ENCODE measurements at regions not wholly inside any gene's neighbourhood (a gene's known extent, or its start where the extent isn't known, plus 50 kb on each side); places are given as distances from the start of the nearest gene placed in this dataset.

GRCh38 chr13:90171649-90172048 is 1175.8 kb upstream of the MIR17HG start:
- no peak overlapping the region for H3K27ac ChIP-seq (ENCODE audit: low read depth, low read length)
- H3K4me1 ChIP-seq (ENCODE audit: control insufficient read depth in 5 of 5, insufficient read depth in 5 of 5, low read length in 5 of 5) = no peaks in the 10 kb centered on the region
- H3K27me3 ChIP-seq (ENCODE audit: control insufficient read depth in 5 of 5, insufficient read depth in 4 of 5, low read length in 5 of 5) = no peaks in the 10 kb centered on the region
- no peak overlapping the region for H3K9ac ChIP-seq (ENCODE audit: low read length in 5 of 5)
- no peaks in the 10 kb centered on the region for H3K36me3 ChIP-seq (ENCODE audit: control insufficient read depth in 5 of 5, insufficient read depth in 5 of 5, low read length in 5 of 5)
- no peak overlapping the region for H3K4me3 ChIP-seq (ENCODE audit: low read depth in 1 of 5, low read length in 5 of 5)
- no peaks in the 10 kb centered on the region for H3K9me3 ChIP-seq (ENCODE audit: control insufficient read depth in 5 of 5, low read length in 5 of 5)

- Histone ChIP-seq H3K36me3 (ENCODE audit: control insufficient read depth in 5 of 5, insufficient read depth in 5 of 5, low read length in 5 of 5) (no peaks in the 10 kb centered on the region), H3K9me3 (ENCODE audit: control insufficient read depth in 5 of 5, low read length in 5 of 5) (no peaks in the 10 kb centered on the region), H3K4me3 (ENCODE audit: low read depth in 1 of 5, low read length in 5 of 5) (no peak overlapping the region), H3K9ac (ENCODE audit: low read length in 5 of 5) (no peak overlapping the region), H3K27ac (ENCODE audit: low read depth, low read length) (no peak overlapping the region), H3K27me3 (ENCODE audit: control insufficient read depth in 5 of 5, insufficient read depth in 4 of 5, low read length in 5 of 5) (no peaks in the 10 kb centered on the region), H3K4me1 (ENCODE audit: control insufficient read depth in 5 of 5, insufficient read depth in 5 of 5, low read length in 5 of 5) (no peaks in the 10 kb centered on the region)
Observed at GRCh38 chr13:90177512-90177911, 1170.0 kb upstream of the MIR17HG start.

GRCh38 chr13:90184355-90184754 is 1163.1 kb upstream of the MIR17HG start:
- Histone ChIP-seq H3K4me1 (ENCODE audit: control insufficient read depth in 5 of 5, insufficient read depth in 5 of 5, low read length in 5 of 5) (no peaks in the 10 kb centered on the region), H3K4me3 (ENCODE audit: low read depth in 1 of 5, low read length in 5 of 5) (no peak overlapping the region), H3K27me3 (ENCODE audit: control insufficient read depth in 5 of 5, insufficient read depth in 4 of 5, low read length in 5 of 5) (no peaks in the 10 kb centered on the region), H3K9me3 (ENCODE audit: control insufficient read depth in 5 of 5, low read length in 5 of 5) (no peaks in the 10 kb centered on the region), H3K9ac (ENCODE audit: low read length in 5 of 5) (no peak overlapping the region), H3K36me3 (ENCODE audit: control insufficient read depth in 5 of 5, insufficient read depth in 5 of 5, low read length in 5 of 5) (no peaks in the 10 kb centered on the region), H3K27ac (ENCODE audit: low read depth, low read length) (no peak overlapping the region)

GRCh38 chr13:90185734-90186133 is 1161.8 kb upstream of the MIR17HG start:
- H3K4me1 ChIP-seq (ENCODE audit: control insufficient read depth in 5 of 5, insufficient read depth in 5 of 5, low read length in 5 of 5) = no peaks in the 10 kb centered on the region
- H3K27me3 ChIP-seq (ENCODE audit: control insufficient read depth in 5 of 5, insufficient read depth in 4 of 5, low read length in 5 of 5) = no peaks in the 10 kb centered on the region
- no peaks in the 10 kb centered on the region for H3K36me3 ChIP-seq (ENCODE audit: control insufficient read depth in 5 of 5, insufficient read depth in 5 of 5, low read length in 5 of 5)
- H3K4me3 ChIP-seq (ENCODE audit: low read depth in 1 of 5, low read length in 5 of 5) = no peak overlapping the region
- H3K9ac ChIP-seq (ENCODE audit: low read length in 5 of 5) = no peak overlapping the region
- H3K27ac ChIP-seq (ENCODE audit: low read depth, low read length) = no peak overlapping the region
- H3K9me3 ChIP-seq (ENCODE audit: control insufficient read depth in 5 of 5, low read length in 5 of 5) = no peaks in the 10 kb centered on the region

GRCh38 chr13:90187478-90188350 is 1159.8 kb upstream of the MIR17HG start:
- Histone ChIP-seq H3K4me3 (ENCODE audit: low read depth in 1 of 5, low read length in 5 of 5) (no peak overlapping the region), H3K27ac (ENCODE audit: low read depth, low read length) (no peak overlapping the region), H3K4me1 (ENCODE audit: control insufficient read depth in 5 of 5, insufficient read depth in 5 of 5, low read length in 5 of 5) (no peaks in the 10 kb centered on the region), H3K36me3 (ENCODE audit: control insufficient read depth in 5 of 5, insufficient read depth in 5 of 5, low read length in 5 of 5) (no peaks in the 10 kb centered on the region), H3K27me3 (ENCODE audit: control insufficient read depth in 5 of 5, insufficient read depth in 4 of 5, low read length in 5 of 5) (no peaks in the 10 kb centered on the region), H3K9ac (ENCODE audit: low read length in 5 of 5) (no peak overlapping the region), H3K9me3 (ENCODE audit: control insufficient read depth in 5 of 5, low read length in 5 of 5) (no peaks in the 10 kb centered on the region)

- Histone ChIP-seq H3K27ac (ENCODE audit: low read depth, low read length) (no peak overlapping the region), H3K9me3 (ENCODE audit: control insufficient read depth in 5 of 5, low read length in 5 of 5) (no peaks in the 10 kb centered on the region)
Observed at GRCh38 chr13:90188351-90188636, 1159.2 kb upstream of the MIR17HG start.

GRCh38 chr13:90197722-90198121 is 1149.8 kb upstream of the MIR17HG start:
- H3K36me3 ChIP-seq (ENCODE audit: control insufficient read depth in 5 of 5, insufficient read depth in 5 of 5, low read length in 5 of 5) = no peaks in the 10 kb centered on the region
- H3K9ac ChIP-seq (ENCODE audit: low read length in 5 of 5) = no peak overlapping the region
- H3K9me3 ChIP-seq (ENCODE audit: control insufficient read depth in 5 of 5, low read length in 5 of 5) = peaks cover 0 to 3% (median 0%) of the 10 kb centered on the region in 5 donors
- no peaks in the 10 kb centered on the region for H3K4me1 ChIP-seq (ENCODE audit: control insufficient read depth in 5 of 5, insufficient read depth in 5 of 5, low read length in 5 of 5)
- H3K27me3 ChIP-seq (ENCODE audit: control insufficient read depth in 5 of 5, insufficient read depth in 4 of 5, low read length in 5 of 5) = no peaks in the 10 kb centered on the region
- no peak overlapping the region for H3K4me3 ChIP-seq (ENCODE audit: low read depth in 1 of 5, low read length in 5 of 5)
- H3K27ac ChIP-seq (ENCODE audit: low read depth, low read length) = no peak overlapping the region

More at GRCh38 chr13:90188351-90188636, 1159.2 kb upstream of the MIR17HG start:
- Histone ChIP-seq H3K4me1 (ENCODE audit: control insufficient read depth in 5 of 5, insufficient read depth in 5 of 5, low read length in 5 of 5) (no peaks in the 10 kb centered on the region), H3K9ac (ENCODE audit: low read length in 5 of 5) (no peak overlapping the region), H3K36me3 (ENCODE audit: control insufficient read depth in 5 of 5, insufficient read depth in 5 of 5, low read length in 5 of 5) (no peaks in the 10 kb centered on the region), H3K4me3 (ENCODE audit: low read depth in 1 of 5, low read length in 5 of 5) (no peak overlapping the region), H3K27me3 (ENCODE audit: control insufficient read depth in 5 of 5, insufficient read depth in 4 of 5, low read length in 5 of 5) (no peaks in the 10 kb centered on the region)

- Histone ChIP-seq H3K36me3 (ENCODE audit: control insufficient read depth in 5 of 5, insufficient read depth in 5 of 5, low read length in 5 of 5) (no peaks in the 10 kb centered on the region), H3K4me1 (ENCODE audit: control insufficient read depth in 5 of 5, insufficient read depth in 5 of 5, low read length in 5 of 5) (no peaks in the 10 kb centered on the region), H3K9me3 (ENCODE audit: control insufficient read depth in 5 of 5, low read length in 5 of 5) (no peaks in the 10 kb centered on the region), H3K4me3 (ENCODE audit: low read depth in 1 of 5, low read length in 5 of 5) (no peak overlapping the region), H3K27ac (ENCODE audit: low read depth, low read length) (no peak overlapping the region), H3K27me3 (ENCODE audit: control insufficient read depth in 5 of 5, insufficient read depth in 4 of 5, low read length in 5 of 5) (no peaks in the 10 kb centered on the region), H3K9ac (ENCODE audit: low read length in 5 of 5) (no peak overlapping the region)
Observed at GRCh38 chr13:90201202-90201601, 1146.3 kb upstream of the MIR17HG start.

- no peak overlapping the region for H3K27ac ChIP-seq (ENCODE audit: low read depth, low read length)
- no peak overlapping the region for H3K4me3 ChIP-seq (ENCODE audit: low read depth in 1 of 5, low read length in 5 of 5)
- no peak overlapping the region for H3K9ac ChIP-seq (ENCODE audit: low read length in 5 of 5)
- no peaks in the 10 kb centered on the region for H3K36me3 ChIP-seq (ENCODE audit: control insufficient read depth in 5 of 5, insufficient read depth in 5 of 5, low read length in 5 of 5)
- no peaks in the 10 kb centered on the region for H3K4me1 ChIP-seq (ENCODE audit: control insufficient read depth in 5 of 5, insufficient read depth in 5 of 5, low read length in 5 of 5)
- no peaks in the 10 kb centered on the region for H3K9me3 ChIP-seq (ENCODE audit: control insufficient read depth in 5 of 5, low read length in 5 of 5)
- H3K27me3 ChIP-seq (ENCODE audit: control insufficient read depth in 5 of 5, insufficient read depth in 4 of 5, low read length in 5 of 5) = no peaks in the 10 kb centered on the region
Observed at GRCh38 chr13:90201676-90202460, 1145.6 kb upstream of the MIR17HG start.

- no peak overlapping the region for H3K9ac ChIP-seq (ENCODE audit: low read length in 5 of 5)
- no peak overlapping the region for H3K27ac ChIP-seq (ENCODE audit: low read depth, low read length)
- no peaks in the 10 kb centered on the region for H3K27me3 ChIP-seq (ENCODE audit: control insufficient read depth in 5 of 5, insufficient read depth in 4 of 5, low read length in 5 of 5)
- no peaks in the 10 kb centered on the region for H3K9me3 ChIP-seq (ENCODE audit: control insufficient read depth in 5 of 5, low read length in 5 of 5)
- no peak overlapping the region for H3K4me3 ChIP-seq (ENCODE audit: low read depth in 1 of 5, low read length in 5 of 5)
- no peaks in the 10 kb centered on the region for H3K36me3 ChIP-seq (ENCODE audit: control insufficient read depth in 5 of 5, insufficient read depth in 5 of 5, low read length in 5 of 5)
- H3K4me1 ChIP-seq (ENCODE audit: control insufficient read depth in 5 of 5, insufficient read depth in 5 of 5, low read length in 5 of 5) = no peaks in the 10 kb centered on the region
Observed at GRCh38 chr13:90205081-90205480, 1142.4 kb upstream of the MIR17HG start.

All from subcutaneous abdominal adipose tissue (tissue), 5 donors.